Panc1 (cell line): ENCODE measurements at regions not wholly inside any gene's neighbourhood (a gene's known extent, or its start where the extent isn't known, plus 50 kb on each side); places are given as distances from the start of the nearest gene placed in this dataset.

Experiments used
- CTCF ChIP-seq: fragments of 450-650 bp; IDR thresholded peaks from 2 replicates; pipeline ENCODE4 v1.5.1; 2017; ENCODE audit warnings: mild to moderate bottlenecking
- POLR2AphosphoS5 ChIP-seq: IDR thresholded peaks from 2 replicates; pipeline ENCODE4 v1.6.1; 2012; ENCODE audit warnings: mild to moderate bottlenecking, low read depth, low read length, moderate library complexity
- REST ChIP-seq, 2 experiments: IDR thresholded peaks; 2 replicates each; pipeline ENCODE4 v1.6.1; 2011 to 2012; ENCODE audit warnings: low read depth in 2 of 2, control low read depth in 1 of 2, low read length in 1 of 2, mild to moderate bottlenecking in 1 of 2, moderate library complexity in 1 of 2; ENCODE audit not compliant: insufficient read depth in 1 of 2
- SIN3A ChIP-seq: IDR thresholded peaks from 2 replicates; pipeline ENCODE4 v1.6.1; 2012; ENCODE audit warnings: low read depth, mild to moderate bottlenecking, low read length, moderate library complexity, borderline replicate concordance; ENCODE audit not compliant: insufficient read depth
- TCF7L2 ChIP-seq: IDR thresholded peaks from 2 replicates; pipeline ENCODE4 v1.6.1; 2011; ENCODE audit warnings: mild to moderate bottlenecking, low read depth, low read length, inconsistent platforms

GRCh38 chr12:30437044-30437443, 258.6 kb downstream of the IPO8 start:
- TF ChIP-seq CTCF (no peak), POLR2AphosphoS5 (no peak), REST (IDR thresholded peaks at IDR 0.05; ENCODE audit: insufficient read depth in 1 of 2, low read depth in 2 of 2, low read length in 1 of 2) (no peak), TCF7L2 (no peak), SIN3A (no peak)
